ENCODE measurements at regions not wholly inside any gene's neighbourhood (a gene's known extent, or its start where the extent isn't known, plus 50 kb on each side); places are given as distances from the start of the nearest gene placed in this dataset.

- no peak overlapping the region for H3K4me3 ChIP-seq
- no peak overlapping the region for H2AFZ ChIP-seq (ENCODE audit: control insufficient read depth, low read depth, low read length)
- in situ Hi-C loops (cut with MboI) (no loop called here), intact Hi-C loops (cut with micrococcal nuclease; ENCODE audit: unreplicated experiment) (no loop called here)
- H3K9me3 ChIP-seq (replicated peaks; ENCODE audit: control insufficient read depth, insufficient read depth, low read length): no peaks in the 10 kb centered on the region; the same call in 2 of the 3 replicates
- SMC1A ChIA-PET (ENCODE audit: uncharacterized antibody, unreplicated experiment): interaction anchor here (1.1 to 1.3 kb wide), 2 partner anchors 13 to 18 kb away, joined by 3 read pairs; no protein-coding TSS in a partner anchor
- DNase-seq (ENCODE audit: low read depth, low spot score) (no peak), FAIRE-seq (no peak), ATAC-seq (peak; percentile 68)
- no peaks in the 10 kb centered on the region for H4K20me1 ChIP-seq (ENCODE audit: control insufficient read depth, insufficient read depth)
- H3K36me3 ChIP-seq (ENCODE audit: control insufficient read depth in 2 of 2, insufficient read depth in 2 of 2, low read length in 1 of 2): no peaks in the 10 kb centered on the region
- POLR2A ChIA-PET: no interaction called here
- BruUV-seq (replicated peaks): no TSS peak
- H3K27me3 ChIP-seq (replicated peaks in 1 of 2; ENCODE audit: control insufficient read depth in 2 of 2, insufficient read depth in 2 of 2, low read length in 1 of 2): no peaks in the 10 kb centered on the region
- no peak overlapping the region for H3K4me2 ChIP-seq (ENCODE audit: control insufficient read depth, insufficient read depth)
- no peaks in the 10 kb centered on the region for H3K4me1 ChIP-seq (ENCODE audit: control insufficient read depth, insufficient read depth, low read length)
- H3K27ac ChIP-seq (ENCODE audit: control insufficient read depth, insufficient read depth): no peak overlapping the region
- CTCF ChIA-PET: no interaction called here
- no peak for TF ChIP-seq CHD1 (IDR thresholded peaks at IDR 0.05; ENCODE audit: low read depth, low read length)
- peak; percentile 22; the same call in 1 of the 2 replicates for TF ChIP-seq ATF7 (IDR thresholded peaks at IDR 0.05; ENCODE audit: low read depth)
- no peak for TF ChIP-seq SMAD5 (IDR thresholded peaks at IDR 0.05; ENCODE audit: low read depth)
- TF ChIP-seq MTA3 (IDR thresholded peaks at IDR 0.05; ENCODE audit: borderline replicate concordance, low read length): no peak
- TF ChIP-seq, protein P1, sequence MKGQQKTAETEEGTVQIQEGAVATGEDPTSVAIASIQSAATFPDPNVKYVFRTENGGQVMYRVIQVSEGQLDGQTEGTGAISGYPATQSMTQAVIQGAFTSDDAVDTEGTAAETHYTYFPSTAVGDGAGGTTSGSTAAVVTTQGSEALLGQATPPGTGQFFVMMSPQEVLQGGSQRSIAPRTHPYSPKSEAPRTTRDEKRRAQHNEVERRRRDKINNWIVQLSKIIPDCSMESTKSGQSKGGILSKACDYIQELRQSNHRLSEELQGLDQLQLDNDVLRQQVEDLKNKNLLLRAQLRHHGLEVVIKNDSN (IDR thresholded peaks at IDR 0.05; ENCODE audit: borderline replicate concordance, extremely low read length, insufficient read depth, low read depth, low read length): no peak
- TF ChIP-seq YY1 (IDR thresholded peaks at IDR 0.05; ENCODE audit: low read depth, low read length): no peak
- no peak for TF ChIP-seq HCFC1 (IDR thresholded peaks at IDR 0.05; ENCODE audit: low read length)
- TF ChIP-seq POU2F2 (IDR thresholded peaks at IDR 0.05; ENCODE audit: borderline replicate concordance, low read depth, low read length): no peak
- TF ChIP-seq, protein P2, sequence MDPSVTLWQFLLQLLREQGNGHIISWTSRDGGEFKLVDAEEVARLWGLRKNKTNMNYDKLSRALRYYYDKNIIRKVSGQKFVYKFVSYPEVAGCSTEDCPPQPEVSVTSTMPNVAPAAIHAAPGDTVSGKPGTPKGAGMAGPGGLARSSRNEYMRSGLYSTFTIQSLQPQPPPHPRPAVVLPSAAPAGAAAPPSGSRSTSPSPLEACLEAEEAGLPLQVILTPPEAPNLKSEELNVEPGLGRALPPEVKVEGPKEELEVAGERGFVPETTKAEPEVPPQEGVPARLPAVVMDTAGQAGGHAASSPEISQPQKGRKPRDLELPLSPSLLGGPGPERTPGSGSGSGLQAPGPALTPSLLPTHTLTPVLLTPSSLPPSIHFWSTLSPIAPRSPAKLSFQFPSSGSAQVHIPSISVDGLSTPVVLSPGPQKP (IDR thresholded peaks at IDR 0.05; ENCODE audit: low read depth, low read length): no peak
- TF ChIP-seq NFXL1 (IDR thresholded peaks at IDR 0.05; ENCODE audit: borderline replicate concordance): no peak
- TF ChIP-seq PKNOX1 (IDR thresholded peaks at IDR 0.05): peak; percentile 78
- TF ChIP-seq CREB1 (IDR thresholded peaks at IDR 0.05; ENCODE audit: low read depth): no peak
- no peak overlapping the region for H3K9ac ChIP-seq (ENCODE audit: control insufficient read depth, insufficient read depth, low read length)
- RAD21 ChIA-PET (ENCODE audit: unreplicated experiment): no interaction called here
- H3K79me2 ChIP-seq (ENCODE audit: control insufficient read depth, insufficient read depth, low read length): no peaks in the 10 kb centered on the region
- 53% methylated on average over 6 of the region's 6 CpGs for WGBS (ENCODE audit: insufficient coverage, insufficient replicate concordance, low lambda C conversion rate, missing lambda C conversion rate)
These were observed 1051.5 kb downstream of the DIAPH3 start for GRCh38 chr13:59112221-59112718.
